Sigmoid colon (tissue), 6 donors: ENCODE measurements at regions not wholly inside any gene's neighbourhood (a gene's known extent, or its start where the extent isn't known, plus 50 kb on each side); places are given as distances from the start of the nearest gene placed in this dataset.

Source experiments
- DNase-seq: peaks from one replicate; pipeline ENCODE4 v3.0.0-alpha.2; 2019
- H3K27ac ChIP-seq, 4 donors: fragments of 200-600 bp; sonication (generic); one replicate each; pipeline ENCODE4 v1.5.1; 2016 to 2019; ENCODE audit warnings: mild to moderate bottlenecking in 1 of 4
- H3K27me3 ChIP-seq, 3 donors: fragments of 200-600 bp; sonication (generic); one replicate each; pipeline ENCODE4 v1.5.1; 2019; ENCODE audit warnings: mild to moderate bottlenecking in 1 of 3
- H3K36me3 ChIP-seq, 4 donors: fragments of 200-600 bp; sonication (generic); one replicate each; pipeline ENCODE4 v1.5.1; 2016 to 2019
- H3K4me1 ChIP-seq, 4 donors: fragments of 200-600 bp; sonication (generic); one replicate each; pipeline ENCODE4 v1.5.1; 2017 to 2019
- H3K4me3 ChIP-seq, 4 donors: fragments of 200-600 bp; sonication (generic); one replicate each; pipeline ENCODE4 v1.5.1; 2017 to 2019; ENCODE audit warnings: mild to moderate bottlenecking in 2 of 4, moderate library complexity in 1 of 4
- H3K9me3 ChIP-seq, 4 donors: fragments of 200-600 bp in 3 of 4; sonication (generic) in 3 of 4; one replicate each; pipeline versions ENCODE4 v1.5.1 to v1.6.1; 2013 to 2019
- EP300 ChIP-seq, 4 donors: sonication (generic); formaldehyde crosslinking; IDR thresholded peaks; one replicate each; pipeline ENCODE4 v1.6.1; 2017; ENCODE audit warnings: antibody characterized with exemption in 4 of 4
- POLR2A ChIP-seq, 2 donors: fragments of 450-650 bp; IDR thresholded peaks; one replicate each; pipeline ENCODE4 v1.6.1; 2016; ENCODE audit warnings: antibody characterized with exemption in 2 of 2, mild to moderate bottlenecking in 2 of 2, moderate library complexity in 2 of 2
- POLR2AphosphoS5 ChIP-seq, 4 donors: sonication (generic); formaldehyde crosslinking; IDR thresholded peaks; one replicate each; pipeline ENCODE4 v1.6.1; 2017; ENCODE audit warnings: antibody characterized with exemption in 4 of 4
- WGBS, 2 donors: extraction: QIAGEN DNeasy Blood & Tissue Kit; methylation state at CpG; one replicate each; pipeline ENCODE4 v1.1.7; 2013; 5-methylcytosine and 5-hydroxymethylcytosine counted together
- intact Hi-C: fragments of 100-400 bp; cut with DNase I; formaldehyde crosslinking; loops from one replicate; pipeline ENCODE4 v1.15.1; 2023
- TF ChIP-seq, protein P1 (sequence below), 4 experiments: fragments of 450-650 bp in 3 of 4; fragments of 200-600 bp in 1 of 4; IDR thresholded peaks; one replicate each; pipeline ENCODE4 v1.5.1; 2016 to 2019; ENCODE audit warnings: antibody characterized with exemption in 4 of 4, mild to moderate bottlenecking in 3 of 4, moderate library complexity in 2 of 4
- donor health status: healthy with polysubstance abuse.
- donor health status: healthy.

DNA sequence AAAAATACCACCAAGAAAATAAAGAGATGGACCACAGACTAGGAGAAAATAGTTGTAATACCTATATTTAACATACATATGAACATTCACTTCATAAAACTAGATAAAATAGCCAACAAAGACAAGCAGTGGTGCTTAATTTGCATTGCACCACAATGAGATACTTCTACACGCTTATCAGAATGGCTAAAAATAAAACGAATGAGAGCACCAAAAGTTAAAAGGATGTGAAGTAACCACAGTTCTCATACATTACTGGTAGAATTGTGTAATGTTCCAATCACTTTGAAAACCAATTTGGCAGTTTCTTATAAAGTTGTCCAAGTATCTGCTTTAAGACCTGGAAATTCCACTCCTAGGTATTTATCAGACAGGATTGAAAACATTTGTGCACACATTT lies 198.9 kb upstream of the SGCD start:
- Histone ChIP-seq H3K4me1 (no peaks in the 10 kb centered on the region), H3K27ac (no peak overlapping the region), H3K27me3 (no peaks in the 10 kb centered on the region), H3K4me3 (no peak overlapping the region), H3K9me3 (no peaks in the 10 kb centered on the region), H3K36me3 (no peaks in the 10 kb centered on the region)
- TF ChIP-seq EP300 (IDR thresholded peaks at IDR 0.05) (no peak), POLR2AphosphoS5 (IDR thresholded peaks at IDR 0.05) (no peak), POLR2A (IDR thresholded peaks at IDR 0.05) (no peak)
- TF ChIP-seq, protein P1, sequence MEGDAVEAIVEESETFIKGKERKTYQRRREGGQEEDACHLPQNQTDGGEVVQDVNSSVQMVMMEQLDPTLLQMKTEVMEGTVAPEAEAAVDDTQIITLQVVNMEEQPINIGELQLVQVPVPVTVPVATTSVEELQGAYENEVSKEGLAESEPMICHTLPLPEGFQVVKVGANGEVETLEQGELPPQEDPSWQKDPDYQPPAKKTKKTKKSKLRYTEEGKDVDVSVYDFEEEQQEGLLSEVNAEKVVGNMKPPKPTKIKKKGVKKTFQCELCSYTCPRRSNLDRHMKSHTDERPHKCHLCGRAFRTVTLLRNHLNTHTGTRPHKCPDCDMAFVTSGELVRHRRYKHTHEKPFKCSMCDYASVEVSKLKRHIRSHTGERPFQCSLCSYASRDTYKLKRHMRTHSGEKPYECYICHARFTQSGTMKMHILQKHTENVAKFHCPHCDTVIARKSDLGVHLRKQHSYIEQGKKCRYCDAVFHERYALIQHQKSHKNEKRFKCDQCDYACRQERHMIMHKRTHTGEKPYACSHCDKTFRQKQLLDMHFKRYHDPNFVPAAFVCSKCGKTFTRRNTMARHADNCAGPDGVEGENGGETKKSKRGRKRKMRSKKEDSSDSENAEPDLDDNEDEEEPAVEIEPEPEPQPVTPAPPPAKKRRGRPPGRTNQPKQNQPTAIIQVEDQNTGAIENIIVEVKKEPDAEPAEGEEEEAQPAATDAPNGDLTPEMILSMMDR (IDR thresholded peaks at IDR 0.05): no peak
- no peak for DNase-seq
- WGBS, 2 donors: 73% methylated on average over 2 of the region's 2 CpGs
- intact Hi-C loops: no loop called here

DNA sequence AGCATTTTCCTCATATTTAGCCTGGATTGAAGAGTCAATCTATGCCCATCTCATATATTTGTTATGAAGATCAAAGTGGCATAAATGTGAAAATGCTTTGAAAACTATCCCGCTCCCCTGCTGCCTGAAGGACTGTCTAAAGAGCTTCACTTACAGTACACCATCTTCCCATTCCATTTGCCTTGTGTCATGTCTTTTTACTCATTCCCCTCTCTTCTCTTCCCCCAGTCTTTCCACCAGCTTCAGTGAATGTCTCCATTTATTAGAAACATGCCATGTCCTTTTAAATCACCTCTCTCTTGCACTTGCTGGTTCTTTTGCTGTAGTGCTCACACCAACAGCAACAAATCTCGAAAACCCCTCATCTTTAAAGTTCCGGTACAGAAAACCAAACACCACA lies 192.7 kb upstream of the SGCD start:
- intact Hi-C loops: no loop called here
- TF ChIP-seq, protein P1 (IDR thresholded peaks at IDR 0.05): no peak
- TF ChIP-seq EP300 (IDR thresholded peaks at IDR 0.05) (no peak), POLR2AphosphoS5 (IDR thresholded peaks at IDR 0.05) (no peak), POLR2A (IDR thresholded peaks at IDR 0.05) (no peak)
- Histone ChIP-seq H3K4me1 (peaks cover 0 to 12% (median 2%) of the 10 kb centered on the region in 4 donors), H3K4me3 (no peak overlapping the region), H3K9me3 (no peaks in the 10 kb centered on the region), H3K27me3 (no peaks in the 10 kb centered on the region), H3K36me3 (no peaks in the 10 kb centered on the region), H3K27ac (no peak overlapping the region)
- no peak for DNase-seq
- WGBS, 2 donors: 82 to 94% methylated on average over 3 of the region's 3 CpGs

DNA sequence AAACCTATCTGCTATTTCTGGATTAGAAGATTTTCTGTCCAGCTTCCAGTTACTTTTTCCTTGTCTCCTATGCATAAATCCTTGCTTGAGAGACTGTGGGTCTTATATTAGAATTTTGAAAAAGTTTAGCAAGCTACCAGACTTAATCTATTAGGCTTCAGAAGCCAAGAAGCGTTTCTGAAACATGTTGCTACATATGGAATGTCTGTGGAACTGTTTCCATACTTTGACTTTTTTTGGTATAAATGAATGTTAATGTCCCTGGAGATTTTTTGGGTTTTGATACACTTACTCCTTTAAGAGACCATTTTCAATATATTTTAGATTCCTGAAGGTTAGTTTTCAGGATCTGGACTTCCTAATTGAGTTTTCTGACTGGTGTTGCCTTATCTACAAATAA lies 191.4 kb upstream of the SGCD start:
- Histone ChIP-seq H3K4me1 (peaks cover 0 to 12% (median 2%) of the 10 kb centered on the region in 4 donors), H3K27ac (no peak overlapping the region), H3K4me3 (no peak overlapping the region), H3K9me3 (no peaks in the 10 kb centered on the region), H3K36me3 (no peaks in the 10 kb centered on the region), H3K27me3 (no peaks in the 10 kb centered on the region)
- no peak for DNase-seq
- WGBS, 2 donors: 67 to 72% methylated on average over 1 of the region's 1 CpG
- intact Hi-C loops: no loop called here
- TF ChIP-seq POLR2A (IDR thresholded peaks at IDR 0.05) (no peak), POLR2AphosphoS5 (IDR thresholded peaks at IDR 0.05) (no peak), EP300 (IDR thresholded peaks at IDR 0.05) (no peak)
- TF ChIP-seq, protein P1 (IDR thresholded peaks at IDR 0.05): no peak

DNA sequence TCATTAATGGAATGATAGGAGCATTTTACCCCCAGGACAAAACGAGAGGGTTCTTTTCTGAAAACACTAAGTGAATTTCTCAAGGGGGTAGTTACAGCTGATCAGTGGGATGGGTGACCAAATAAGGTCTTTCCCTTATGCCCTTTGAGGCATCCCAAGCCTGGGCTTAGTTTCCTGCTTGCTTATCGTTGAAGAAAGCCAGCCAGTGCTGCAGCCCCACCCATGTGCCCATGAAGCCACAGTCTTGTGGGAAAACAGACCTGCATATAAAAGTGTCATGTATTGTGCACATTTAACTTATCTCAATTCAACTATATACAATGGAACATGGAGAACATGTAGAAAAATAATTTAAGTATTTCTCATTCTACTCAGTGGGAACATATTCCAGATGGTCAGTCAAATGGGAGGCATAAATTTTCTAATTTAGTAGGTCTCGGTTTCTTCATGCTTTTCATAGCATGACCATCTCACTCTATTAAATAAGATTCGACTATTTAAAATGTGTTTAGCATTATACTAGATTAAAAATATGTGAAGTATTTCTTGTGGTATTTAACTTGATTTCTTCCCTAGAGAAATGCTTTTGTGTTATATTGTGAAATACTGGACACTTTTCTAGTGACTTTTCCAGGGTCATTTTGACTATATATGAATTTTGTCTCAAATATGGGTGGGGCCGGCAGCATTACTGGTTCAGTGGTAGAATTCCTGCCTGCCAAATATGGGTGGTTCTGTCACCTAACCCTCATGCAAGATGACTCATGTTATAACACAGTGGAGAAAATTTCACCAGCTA lies 189.7 kb upstream of the SGCD start:
- no peak for DNase-seq
- WGBS, 2 donors: 72 to 74% methylated on average over 5 of the region's 5 CpGs
- intact Hi-C loops: no loop called here
- no peak overlapping the region for H3K4me3 ChIP-seq
- no peaks in the 10 kb centered on the region for H3K9me3 ChIP-seq
- no peaks in the 10 kb centered on the region for H3K27me3 ChIP-seq
- TF ChIP-seq POLR2A (IDR thresholded peaks at IDR 0.05) (no peak), POLR2AphosphoS5 (IDR thresholded peaks at IDR 0.05) (no peak), EP300 (IDR thresholded peaks at IDR 0.05) (no peak)
- TF ChIP-seq, protein P1 (IDR thresholded peaks at IDR 0.05): no peak
- H3K27ac ChIP-seq: no peak overlapping the region
- no peaks in the 10 kb centered on the region for H3K36me3 ChIP-seq
- peaks cover 0 to 12% (median 2%) of the 10 kb centered on the region in 4 donors for H3K4me1 ChIP-seq
